VCaP (cell line): ENCODE measurements at regions not wholly inside any gene's neighbourhood (a gene's known extent, or its start where the extent isn't known, plus 50 kb on each side); places are given as distances from the start of the nearest gene placed in this dataset.

ENCODE experiments used
- H3K27ac ChIP-seq: fragments of 450-650 bp; 2 replicates; pipeline ENCODE4 v1.5.1; 2017
- CTCF ChIP-seq: fragments of 450-650 bp; conservative IDR thresholded peaks from 2 replicates; pipeline ENCODE4 v1.5.1; 2017; ENCODE audit warnings: mild to moderate bottlenecking, moderate library complexity

GRCh38 chr13:111394211-111394922, 73.9 kb downstream of the TEX29 start:
- no peak for TF ChIP-seq CTCF
- H3K27ac ChIP-seq, result no peak overlapping the region

DNA sequence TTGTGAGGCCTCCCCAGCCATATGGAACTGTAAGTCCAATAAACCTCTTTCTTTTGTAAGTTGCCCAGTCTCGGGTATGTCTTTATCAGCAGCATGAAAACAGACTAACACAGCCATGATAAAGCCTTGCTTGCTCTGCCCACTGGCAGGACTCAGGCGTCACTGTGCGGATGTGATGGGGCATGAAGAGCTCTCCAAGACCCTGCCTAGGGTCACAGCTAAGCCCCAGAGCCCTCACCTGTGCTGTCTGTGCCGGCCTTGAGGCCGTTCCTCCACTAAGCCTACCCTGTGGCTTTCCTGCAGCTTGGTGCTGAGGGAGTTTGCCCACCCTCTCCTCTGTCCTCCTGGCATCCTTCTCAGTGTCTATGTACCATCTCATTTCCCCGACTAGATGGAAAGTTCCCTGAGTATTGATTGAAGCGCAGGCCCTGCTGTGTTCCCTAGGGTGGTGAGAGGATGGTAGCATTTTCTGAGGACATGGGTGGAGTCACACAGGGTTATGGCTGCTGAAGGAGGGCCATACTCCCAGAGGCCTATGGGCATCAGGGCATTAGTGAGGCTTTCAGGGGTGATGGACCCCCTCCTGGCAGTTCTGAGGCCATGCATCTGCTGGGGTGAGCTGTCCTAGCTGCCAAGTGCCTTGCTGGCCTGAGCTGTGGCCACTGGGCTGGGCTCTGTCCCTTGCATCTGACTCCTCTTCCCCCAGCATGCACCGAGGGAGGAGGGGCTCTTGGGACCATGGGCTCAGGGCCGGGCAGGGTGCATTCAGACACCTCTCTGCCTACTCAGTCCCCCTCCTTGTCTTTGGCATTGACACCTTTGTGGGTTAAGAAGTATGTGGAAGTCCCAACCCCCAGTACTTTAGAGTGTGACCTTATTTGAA, 75.3 kb downstream of the TEX29 start:
- no peak overlapping the region for H3K27ac ChIP-seq
- no peak for TF ChIP-seq CTCF

DNA sequence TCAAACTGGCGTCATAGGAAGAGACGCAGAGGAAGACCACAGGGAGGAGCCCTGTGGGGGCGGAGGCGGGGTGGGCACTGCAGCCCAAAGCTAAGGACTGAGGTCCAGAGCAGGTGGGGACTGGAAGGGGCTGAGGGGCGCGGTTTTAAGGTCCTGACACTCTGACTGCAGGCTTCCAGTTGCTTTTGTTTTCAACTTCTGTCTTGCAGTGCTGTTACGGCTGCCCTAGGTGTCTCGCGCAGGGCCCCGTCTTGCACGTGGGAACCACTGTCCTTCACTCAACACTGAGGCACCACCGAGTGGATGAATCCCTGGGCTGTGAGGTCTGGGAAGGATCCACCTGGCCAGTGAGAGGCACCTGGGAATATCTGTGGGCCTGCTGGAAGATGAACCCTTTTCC, 76.0 kb downstream of the TEX29 start:
- no peak for TF ChIP-seq CTCF
- no peak overlapping the region for H3K27ac ChIP-seq

DNA sequence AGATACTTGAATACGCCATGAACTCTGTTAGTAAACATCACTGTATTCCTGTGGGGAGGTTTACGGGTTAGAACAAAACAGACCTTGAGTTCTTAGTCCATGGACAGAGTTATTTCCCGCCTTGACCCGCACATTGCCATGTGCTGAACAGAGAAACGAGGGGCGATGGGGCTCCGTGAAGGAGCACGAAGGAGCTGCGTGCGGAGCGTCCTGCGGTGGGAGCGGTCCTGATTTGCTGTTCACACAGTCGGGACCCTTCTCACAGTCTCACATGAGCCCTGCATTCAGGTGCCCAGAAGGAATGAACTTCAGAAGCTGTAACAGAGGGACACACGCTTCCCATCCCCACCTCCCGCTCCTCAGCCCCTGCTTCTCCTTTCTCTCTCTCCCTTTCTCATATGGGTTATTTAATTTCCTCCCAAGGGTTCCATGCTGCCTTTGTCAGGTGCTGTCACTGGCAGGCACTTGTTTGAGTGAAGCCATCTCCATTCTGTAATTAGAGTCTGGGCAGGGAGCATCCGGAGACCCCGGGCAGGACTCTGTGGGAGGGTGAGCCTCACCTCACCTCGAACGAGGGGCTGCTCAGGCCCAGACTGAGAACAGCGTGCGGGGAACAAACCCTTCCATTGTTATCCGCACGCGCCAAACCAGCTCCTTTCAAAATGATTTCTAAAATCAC, 76.9 kb downstream of the TEX29 start:
- H3K27ac ChIP-seq, result no peak overlapping the region
- no peak for TF ChIP-seq CTCF

DNA sequence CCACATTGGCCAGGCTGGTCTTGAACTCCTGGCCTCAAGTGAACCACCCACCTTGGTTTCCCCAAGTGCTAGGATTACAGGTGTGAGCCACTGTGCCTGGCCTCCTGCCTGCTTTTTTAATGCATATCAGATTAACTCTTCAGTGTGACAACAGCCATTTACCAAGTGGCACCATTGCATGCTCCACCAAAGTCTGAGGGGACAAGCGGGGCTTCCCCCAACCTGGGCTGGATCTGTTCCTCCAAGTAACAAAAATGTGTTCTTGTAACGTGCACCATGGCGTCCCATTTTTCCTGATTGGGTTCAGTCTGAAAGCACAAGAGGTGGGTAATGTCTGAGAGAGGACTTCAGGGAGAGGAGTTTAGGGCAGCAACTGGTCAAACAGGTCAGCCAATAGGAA, 77.8 kb downstream of the TEX29 start:
- TF ChIP-seq CTCF, result no peak
- no peak overlapping the region for H3K27ac ChIP-seq

DNA sequence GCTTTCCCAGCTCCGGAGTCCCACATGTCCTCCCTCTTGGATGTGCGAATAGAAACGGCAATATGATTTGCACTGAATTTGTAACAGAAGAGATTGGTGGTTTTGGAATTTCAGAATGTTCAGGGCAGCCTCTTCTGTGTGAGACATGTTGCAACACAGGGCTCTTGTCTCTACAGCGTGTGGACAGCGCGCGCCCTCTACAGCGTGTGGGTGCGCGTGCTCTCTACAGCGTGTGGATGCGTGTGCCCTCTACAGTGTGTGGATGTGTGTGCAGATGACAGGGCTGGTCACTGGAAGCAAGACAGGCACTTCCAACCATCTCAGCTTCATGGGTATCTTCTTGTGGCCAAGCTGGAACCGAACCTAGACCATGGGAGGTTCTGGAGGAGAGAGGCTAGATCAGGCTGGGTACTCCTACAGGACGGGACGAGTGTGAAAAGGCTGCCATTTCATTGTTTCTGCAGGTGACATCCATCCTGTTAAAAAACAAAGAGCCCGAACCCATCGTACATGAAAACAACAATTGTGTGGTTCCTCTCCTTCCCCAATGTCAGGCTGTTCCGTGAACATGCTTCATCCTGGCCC, 78.4 kb downstream of the TEX29 start:
- no peak for TF ChIP-seq CTCF
- H3K27ac ChIP-seq, result no peak overlapping the region

DNA sequence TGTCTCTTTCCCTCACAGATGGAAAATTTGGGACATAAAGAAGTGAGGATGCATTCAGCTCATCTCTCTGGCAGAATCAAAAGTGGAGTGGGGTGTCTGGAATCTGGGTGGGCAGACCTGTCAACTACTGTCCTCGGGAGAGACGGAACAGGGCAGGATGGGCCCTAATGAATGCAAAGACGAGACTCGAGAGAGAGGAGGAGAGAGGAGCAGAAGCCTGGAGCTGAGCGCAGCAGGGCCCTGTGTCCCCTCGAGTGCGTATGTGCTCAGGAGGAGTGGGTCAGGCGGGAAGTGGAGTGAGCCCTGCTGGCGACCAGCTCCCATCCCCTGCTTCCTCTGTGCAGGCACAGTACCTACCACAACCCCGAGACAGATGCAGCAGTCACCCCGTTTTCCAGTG, 78.9 kb downstream of the TEX29 start:
- TF ChIP-seq CTCF, result no peak

More for the DNA sequence above, 78.9 kb downstream of the TEX29 start:
- H3K27ac ChIP-seq, result no peak overlapping the region
